NCI-H2171 (cell line): ENCODE measurements at regions not wholly inside any gene's neighbourhood (a gene's known extent, or its start where the extent isn't known, plus 50 kb on each side); places are given as distances from the start of the nearest gene placed in this dataset.

Experiments
- DNase-seq: peaks from one replicate; lab custom pipeline; 2025; lab: John Stamatoyannopoulos, UW

DNA sequence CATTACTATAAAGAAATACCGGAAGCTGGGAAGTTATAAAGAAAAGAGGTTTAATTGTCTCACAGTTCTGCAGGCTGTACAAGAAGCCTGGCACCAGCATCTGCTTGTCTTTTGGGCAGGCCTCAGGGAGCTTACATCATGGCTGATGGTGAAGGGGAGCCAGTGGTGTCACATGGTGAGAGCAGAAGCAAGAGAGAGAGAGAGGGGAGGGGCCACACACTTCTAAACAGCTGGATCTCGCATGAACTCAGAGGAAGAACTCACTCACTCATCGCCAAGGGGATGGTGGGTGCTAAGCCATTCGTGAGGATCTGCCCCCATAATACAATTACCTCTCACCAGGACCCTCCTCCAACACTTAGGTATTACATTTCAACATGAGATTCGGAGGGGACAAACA is 51.8 kb upstream of the ANKRD34C start:
- DNase-seq, result no peak

DNA sequence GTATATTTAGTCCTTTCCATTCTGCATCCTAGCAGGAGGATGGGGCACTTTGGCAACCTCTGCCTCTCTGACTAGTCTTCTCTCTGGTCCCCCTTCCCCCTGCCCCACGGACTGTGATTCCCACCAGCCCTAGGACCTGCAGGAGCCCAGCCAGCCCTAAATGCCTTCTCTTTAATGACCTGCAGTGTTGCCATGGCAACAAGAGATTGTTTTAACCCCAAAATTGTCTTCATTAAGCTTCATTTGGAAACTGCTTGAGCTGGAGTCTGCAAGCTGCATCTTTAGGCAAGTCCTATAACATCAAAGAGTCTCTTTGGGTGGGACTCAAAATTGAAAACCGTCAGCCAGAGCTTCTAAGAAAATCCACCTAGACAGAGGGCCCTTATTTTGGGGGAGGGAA is 59.7 kb upstream of the ANKRD34C start:
- no peak for DNase-seq

DNA sequence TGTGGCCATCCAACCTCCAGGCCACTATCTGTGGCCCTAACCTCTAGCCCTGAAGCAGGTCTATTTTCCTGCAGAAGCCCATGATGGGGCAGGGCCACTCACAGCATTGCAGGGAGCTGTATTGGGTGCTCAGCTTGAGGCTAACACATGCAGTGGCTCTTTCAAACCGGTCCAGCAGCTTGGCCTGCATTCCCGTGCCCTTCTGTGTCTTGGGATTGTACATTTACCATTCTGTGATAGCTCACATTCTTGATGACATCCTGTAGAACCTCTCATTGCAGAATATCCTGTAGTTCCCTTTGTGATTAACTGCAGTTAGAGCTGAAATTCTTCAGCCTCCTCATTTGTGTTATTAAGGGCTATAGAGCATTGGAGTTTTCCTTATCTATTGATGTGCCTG is 60.8 kb upstream of the ANKRD34C start:
- DNase-seq, result no peak

DNA sequence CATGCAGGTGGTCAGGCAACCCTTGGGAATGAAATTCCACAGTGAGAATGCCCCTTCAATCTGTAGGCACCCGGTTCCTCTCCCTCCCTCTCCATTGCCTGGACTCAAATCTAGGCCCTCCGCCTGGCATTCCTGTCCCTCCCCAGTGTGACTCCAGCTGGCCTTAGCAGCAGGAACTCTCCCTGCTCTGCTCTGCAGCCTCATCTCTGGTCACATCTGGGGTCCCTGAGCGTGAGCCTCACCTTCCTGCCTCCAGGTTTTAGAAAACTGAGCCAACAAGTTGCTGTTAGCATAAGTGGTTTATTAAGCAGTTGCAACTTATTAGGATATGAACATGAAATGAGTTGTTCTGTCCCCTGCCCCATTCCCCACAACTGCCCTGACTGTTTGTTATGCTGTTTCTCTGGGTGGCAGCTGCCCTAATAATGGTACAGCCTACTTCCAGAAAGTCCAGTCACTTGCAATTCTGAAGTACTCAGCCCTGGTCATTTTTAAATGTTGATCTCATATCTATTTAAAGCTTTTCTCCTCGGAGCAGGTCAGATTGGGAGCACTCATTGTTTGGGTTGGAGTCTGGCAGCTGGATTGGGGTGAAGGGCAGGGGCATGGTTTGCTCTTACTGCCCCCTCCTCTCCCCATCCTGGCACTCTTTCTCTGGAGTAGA is 63.0 kb upstream of the ANKRD34C start:
- no peak for DNase-seq

DNA sequence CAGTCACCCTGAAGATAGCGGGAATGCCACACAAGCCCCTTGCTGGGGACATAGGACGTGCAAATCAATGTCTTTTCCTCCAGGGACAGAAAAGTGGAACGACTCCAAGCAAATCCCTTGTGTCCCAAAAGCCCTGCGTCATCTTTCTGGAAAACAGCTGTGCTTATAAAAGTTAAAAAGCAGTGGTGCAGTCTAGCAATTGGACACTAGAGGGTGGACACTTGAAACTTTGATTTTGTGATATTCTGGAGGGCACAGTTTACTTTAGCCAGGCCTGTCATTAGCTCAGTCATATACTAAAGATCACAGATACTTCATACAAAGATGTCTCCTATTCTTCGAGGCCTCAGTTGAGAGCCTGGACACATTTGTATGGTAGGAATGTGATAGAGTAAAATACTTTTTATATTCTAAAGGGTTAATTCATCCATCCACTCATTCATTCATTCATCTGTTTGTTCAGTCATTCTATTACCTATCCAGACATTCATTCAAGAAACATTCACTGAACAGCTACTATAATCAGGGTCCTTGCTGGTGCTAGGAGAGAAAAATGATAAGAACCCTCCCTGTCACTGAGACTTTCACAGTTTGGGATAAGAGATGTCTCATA is 63.8 kb upstream of the ANKRD34C start:
- peak; percentile 9 for DNase-seq

DNA sequence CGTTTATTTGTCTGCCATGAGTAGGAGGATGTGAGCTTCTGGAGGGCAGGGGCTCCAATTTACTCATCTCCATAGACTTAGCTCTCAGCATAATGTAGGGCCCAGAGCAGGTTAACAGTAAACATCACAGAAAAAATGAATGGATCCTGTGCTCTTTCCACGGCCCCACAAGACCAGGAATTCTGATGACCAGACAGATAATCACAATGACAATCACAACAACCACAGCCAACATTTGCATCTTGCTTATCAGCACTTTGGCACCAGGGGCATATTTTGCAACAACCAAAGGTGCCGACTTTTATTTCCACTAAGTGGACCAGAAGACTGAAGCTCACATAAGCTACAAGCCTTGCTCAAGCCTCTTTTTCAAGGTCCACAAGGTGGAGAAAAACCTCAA is 68.9 kb upstream of the ANKRD34C start:
- no peak for DNase-seq

DNA sequence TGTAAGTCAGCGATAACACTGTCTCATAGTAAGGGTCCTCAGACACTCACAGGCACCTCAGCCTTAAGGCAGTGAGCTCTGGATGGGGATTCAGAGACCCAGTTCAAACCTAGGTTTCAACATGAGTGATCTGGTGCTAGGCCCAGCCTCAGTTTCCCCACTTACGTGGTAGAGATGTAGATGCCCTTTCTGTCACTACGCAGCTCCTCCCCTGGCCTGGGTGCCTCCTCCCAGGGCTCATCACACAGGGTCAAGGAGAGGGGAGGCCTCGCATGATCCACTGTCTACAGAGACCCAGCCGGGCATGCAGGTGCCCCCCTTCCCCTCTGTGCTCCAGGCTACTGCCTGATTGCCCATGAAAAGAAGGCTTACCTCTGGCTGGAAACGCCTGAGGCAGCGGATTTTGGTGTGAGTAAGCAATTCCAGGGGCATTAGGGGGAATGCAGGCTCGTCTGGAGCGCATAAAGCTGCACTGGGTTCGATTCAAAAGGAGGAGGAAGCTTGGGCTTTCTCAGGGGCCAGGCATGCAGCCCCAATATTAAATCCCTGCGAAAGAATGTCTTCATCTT is 69.8 kb upstream of the ANKRD34C start:
- no peak for DNase-seq

DNA sequence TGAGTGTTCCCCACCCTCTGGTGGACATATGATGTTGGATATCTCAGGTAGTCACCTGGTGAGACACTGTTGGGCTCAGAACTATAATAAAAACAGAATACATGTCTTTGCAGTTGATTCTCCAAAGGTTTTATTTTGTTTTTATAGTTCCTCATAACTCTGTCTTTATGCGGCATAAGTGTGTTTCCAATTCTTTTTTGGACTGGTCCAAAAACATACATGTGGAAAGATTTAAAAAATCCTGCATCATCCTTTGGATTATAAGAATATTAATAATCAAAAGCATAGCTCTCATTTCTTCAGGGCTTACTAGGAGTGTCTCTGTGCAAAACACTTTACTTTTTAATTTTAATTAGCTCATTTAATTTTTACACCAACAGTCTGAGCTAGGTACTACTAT is 71.0 kb upstream of the ANKRD34C start:
- DNase-seq, result no peak

DNA sequence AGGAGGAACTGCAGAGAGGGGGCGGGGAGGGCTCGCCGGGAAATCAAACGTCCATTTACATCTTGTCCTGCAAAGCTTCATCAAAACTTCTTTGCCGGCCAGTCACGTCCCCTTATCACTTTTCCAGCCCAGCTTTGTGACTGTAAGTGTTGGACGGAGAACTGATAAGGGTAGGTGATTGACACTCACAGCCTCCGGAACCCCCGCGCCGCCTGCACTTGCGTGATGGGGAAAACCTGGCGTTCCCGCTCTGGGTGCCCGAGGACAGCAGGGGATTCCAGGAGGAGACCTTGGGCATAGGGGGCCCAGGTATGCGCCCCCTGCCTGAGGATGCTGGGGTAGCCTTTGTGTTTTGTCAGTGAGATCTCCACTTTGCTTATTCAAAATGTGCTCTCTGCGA is 72.8 kb upstream of the ANKRD34C start:
- no peak for DNase-seq

DNA sequence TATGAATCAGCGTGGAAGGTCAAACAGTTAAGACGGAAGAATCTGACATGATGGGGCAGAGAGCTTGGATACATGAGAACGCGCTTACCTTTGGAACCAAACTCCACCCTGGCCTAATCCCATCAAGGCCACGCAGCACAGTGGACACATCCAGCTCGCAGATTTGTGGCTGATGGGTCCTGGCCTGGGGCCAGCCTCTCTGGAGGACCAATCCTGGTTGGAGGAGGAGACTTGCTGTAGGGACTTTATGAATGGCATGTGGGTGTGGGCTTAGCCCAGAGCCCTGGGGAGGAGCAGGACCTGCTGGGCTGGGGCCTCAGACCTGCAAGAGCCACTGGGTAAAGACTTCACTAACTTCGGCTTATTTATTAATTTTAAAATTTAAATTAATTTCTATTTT is 73.4 kb upstream of the ANKRD34C start:
- no peak for DNase-seq

DNA sequence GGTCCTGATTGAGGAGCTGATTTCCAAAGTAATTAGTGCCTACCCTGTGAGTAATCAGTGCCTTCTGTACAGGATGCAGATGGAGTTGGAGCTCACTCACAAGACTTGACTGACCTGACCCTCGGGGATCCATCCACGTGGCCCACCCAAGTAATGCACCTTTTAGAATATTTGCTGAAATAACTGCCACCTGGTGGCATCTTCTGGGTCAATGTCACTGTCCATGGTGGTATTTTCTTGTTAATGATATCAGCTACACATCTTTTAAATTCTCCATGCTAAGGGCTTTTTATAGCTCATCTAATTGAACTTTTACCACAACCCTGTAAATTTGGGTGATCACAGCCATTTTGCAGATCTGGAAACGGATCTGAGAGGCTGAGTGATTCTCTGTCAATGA is 74.3 kb upstream of the ANKRD34C start:
- no peak for DNase-seq

DNA sequence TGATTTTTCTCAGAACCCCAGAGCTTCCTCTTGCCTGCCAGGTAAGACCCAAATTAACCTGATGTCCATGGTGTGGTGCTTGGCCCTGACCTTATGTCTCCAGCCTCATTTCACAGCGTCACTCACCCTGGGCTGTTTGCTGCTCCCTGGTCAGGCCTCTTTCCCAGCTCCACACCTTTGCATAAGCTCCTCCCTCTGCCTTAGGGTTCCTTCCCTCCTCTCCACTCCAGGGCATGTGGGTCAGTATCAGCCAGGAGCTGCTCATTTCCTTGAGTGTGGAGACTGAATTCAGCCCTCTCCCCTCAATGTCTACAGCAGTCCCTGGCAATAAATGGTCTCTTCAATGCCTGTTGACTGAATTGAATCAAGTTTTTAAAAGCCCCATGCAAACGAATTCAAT is 75.6 kb upstream of the ANKRD34C start:
- no peak for DNase-seq

DNA sequence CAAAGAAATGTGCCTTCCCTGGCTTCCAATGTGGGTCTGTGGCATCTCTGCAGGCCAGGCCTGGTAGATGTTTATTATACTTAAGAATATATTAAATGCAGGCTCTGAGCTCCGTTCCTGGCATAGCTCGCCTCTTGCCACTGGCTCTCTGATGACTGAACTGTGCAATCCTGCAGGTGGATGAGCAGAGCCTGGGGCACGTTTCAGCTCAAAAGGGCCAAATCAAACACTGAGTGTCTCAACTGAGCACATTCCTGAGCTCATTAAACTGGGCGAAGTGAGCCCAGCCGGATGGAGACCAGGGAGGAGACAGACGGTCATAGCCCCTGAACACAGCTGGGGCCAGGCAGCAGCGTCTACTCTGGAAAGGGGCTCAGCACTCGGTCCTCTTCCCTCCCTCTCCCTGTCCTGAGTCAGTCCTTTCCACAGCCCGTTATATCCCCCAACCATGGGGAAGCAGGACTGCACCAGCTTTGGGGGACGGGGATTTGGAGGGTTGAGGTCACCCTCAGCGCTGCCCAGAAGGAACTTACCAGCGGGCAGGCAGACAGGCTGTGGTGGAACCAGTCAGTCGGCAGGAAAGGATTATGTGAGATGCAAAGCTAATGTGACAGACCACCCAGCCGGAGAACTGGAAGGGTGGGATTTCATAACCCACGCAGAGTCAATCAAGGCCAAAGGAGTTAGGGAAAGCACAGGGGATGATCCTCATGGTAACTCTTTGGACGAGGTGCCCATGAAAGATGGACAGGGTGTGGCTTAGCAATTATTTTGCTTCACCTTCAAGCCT is 77.4 kb upstream of the ANKRD34C start:
- no peak for DNase-seq

DNA sequence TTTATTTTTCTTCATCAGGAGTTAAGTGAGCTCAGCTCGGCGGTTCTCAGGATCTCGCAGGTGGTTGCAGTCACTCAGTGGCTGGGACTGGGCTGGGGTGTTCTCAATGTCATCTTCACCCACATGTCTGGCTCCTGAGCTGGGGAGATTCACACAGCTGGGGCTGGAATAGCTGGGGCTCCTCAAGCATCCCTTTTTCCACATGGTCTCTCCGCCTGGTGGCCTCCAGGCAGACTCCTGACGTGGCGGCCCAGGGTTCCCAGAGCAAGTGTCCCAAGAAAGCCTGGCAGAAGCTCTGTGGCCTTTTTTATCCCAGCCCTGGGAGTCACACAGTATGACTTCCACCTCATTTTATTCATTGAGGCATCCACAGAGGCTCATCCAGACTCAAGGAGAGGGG is 84.1 kb upstream of the ANKRD34C start:
- no peak for DNase-seq

DNA sequence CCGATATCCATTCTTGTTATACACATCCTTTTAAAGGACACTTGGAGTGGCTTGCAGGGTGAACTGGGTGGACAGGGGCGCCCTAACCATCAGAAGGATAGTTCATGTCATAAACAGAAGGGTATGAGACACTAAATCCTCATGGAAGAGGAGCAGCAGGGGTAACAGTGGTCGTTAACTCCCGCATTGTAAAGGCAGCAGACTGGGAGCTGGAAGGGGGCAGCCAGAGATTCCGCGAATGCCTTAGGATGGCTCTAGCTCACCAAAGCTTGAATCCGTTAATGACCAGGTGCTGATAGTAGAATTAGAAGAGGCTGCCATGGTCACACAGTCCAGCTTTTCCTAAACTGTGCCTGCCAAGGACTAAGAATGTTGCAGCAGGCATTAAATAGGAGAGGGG is 85.2 kb upstream of the ANKRD34C start:
- no peak for DNase-seq

DNA sequence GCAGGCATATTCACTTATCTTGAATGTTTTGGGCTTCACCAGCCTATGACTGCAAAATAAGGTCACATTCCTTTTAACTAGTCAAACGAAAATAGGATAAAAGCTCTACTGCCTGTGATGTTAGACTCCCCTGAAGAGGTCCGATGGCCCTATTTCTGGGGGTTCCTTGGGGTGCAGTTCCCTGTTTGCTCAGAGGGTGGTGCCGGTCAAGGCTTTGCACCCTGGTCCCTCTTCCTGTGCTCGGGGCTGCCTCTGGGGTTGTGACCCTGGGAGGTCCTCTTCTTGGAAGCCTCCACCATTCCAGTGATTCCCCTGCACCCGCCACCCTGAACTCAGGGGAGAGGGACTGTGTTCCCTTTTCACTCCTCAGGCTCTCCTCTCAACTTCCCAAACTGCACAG is 86.7 kb upstream of the ANKRD34C start:
- DNase-seq, result no peak

DNA sequence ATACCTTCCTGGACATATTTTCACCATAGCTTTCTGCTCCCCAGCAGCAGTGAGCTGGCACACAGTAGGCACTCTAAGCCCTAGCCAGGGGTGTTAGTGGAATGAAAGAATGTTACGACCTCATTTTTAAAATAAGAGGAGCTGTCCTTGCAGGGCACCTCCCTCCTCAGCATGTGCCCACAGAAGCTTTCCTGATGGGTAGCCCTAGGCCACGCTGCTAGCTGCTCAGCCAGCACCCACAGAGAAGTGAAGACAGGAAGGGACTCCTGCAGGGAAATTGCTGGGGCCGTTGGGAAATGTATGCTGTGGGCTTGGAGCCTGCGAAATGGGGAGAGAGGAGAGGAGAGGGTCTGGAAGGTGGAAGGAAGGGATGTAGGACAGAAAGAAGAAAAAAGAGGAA is 87.3 kb upstream of the ANKRD34C start:
- DNase-seq, result no peak

DNA sequence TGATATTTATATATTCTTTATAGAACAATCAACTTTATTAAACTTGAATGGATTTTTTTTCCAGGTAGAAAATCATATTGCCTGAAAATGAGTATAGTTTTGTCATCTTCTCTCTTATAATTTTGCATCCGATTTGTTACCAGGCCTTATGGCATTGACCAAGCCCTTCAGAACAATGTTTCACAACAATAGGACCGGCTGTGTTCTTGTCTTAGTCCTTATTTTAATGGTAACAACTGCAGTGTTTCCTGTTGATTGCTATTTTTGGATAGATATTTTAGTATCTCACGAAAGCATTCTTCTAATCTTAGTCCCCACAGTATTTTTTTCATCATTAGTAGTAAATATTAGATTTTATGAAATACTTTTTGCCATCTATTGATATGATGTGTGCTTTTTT is 88.1 kb upstream of the ANKRD34C start:
- DNase-seq, result no peak

DNA sequence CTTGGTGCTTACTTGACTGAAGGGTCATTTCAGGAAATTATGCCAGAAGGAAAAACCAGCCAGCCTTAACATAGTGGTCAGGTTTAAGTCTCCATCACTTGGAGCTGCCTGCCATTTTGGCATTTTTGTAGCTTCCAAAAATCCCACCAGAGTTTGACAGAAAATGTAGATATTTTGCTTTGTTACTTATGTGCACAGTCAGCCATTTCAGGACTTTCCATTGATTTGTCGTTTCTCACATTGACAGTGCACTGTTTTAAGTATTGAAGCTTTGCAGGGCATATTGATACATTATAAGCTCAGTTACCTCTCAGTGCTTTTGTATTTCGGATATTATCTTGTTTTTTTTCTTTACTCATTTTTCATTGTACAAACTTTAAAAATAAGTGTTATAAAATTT is 89.0 kb upstream of the ANKRD34C start:
- no peak for DNase-seq

DNA sequence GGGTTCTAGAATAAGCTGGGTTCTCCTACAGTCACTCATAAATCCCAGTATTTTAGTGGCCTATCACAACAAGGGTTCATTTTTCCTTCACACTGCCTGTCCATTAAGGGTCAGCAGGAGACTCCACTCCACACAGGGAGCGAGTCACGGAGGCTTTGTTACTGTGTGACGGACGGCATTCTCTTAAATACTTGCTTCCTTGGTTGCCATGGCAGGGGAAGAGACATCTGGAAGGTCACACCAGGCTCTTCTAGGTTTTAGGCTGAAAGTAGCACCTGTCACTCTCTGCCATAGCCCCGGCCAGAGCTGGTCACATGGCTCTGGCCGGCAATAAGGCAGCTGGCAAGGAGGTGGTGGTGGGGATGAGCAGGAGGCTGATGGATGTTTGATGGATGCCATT is 89.4 kb upstream of the ANKRD34C start:
- no peak for DNase-seq

DNA sequence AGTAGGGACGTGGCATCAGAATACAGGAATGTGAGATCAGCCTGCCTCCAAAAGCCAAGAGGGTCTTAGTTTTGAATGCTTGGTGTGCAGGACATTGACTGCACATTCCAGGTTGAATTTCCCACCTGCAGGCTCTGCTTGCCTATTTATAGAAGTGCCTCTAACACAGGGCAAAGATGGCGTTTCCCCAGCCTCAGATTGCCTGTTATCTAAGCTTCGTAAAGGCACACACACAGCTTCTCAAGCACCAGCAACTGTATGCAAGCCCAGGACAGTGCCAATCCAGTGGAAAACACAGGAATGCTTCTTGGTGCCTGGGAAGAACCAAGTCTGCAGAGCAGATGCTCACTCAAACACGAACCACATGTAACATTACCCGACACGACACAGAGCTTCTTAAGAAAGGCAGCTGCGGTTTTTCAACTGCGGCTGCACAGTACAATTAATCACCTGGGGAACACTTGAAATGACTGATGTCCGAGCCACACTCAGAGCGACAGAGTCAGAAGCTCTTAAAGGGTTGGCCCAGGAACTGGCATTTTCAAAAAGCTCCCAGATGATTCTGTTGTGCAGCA is 90.0 kb upstream of the ANKRD34C start:
- peak; percentile 85 for DNase-seq

DNA sequence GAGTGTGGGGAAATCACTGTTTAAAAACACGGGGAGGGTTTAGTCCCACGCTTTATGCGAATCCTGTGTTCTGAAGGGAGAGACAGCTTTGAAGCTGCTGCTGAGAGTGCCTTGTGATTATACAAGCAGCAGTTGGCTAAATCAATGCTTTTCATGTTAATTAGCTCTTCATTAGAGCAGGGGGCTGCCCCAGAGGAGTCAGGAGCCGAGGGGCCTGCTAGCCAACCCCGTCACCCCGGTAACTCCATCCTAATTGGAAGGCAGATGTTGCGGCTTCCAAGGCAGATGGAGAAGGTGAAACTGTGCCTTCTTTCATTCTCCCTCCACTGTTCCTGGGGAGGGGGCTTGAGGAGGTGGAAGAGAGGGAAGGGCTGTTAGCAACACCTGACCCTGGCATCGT is 92.4 kb upstream of the ANKRD34C start:
- DNase-seq, result peak; percentile 92

DNA sequence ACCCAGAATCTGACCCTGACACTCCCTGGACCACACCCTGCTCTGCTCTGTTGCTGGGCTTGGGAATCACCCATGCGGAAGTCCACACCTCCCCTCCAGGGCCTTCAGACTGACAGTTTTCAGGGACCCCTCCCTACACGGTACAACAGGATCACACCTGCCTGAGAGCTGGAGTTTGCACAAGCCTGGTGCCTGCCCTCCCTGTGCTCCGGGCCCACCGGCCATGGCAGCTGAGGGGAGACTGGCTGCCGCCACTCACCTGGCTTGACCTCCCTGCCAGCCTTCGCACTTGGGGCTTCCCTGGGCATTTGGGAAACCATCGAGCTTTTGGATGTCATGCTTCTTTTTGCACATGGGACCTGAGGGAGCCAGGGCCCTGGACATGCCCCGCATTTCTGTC is 95.9 kb upstream of the ANKRD34C start:
- DNase-seq, result no peak
